ENCODE measurements at regions not wholly inside any gene's neighbourhood (a gene's known extent, or its start where the extent isn't known, plus 50 kb on each side); places are given as distances from the start of the nearest gene placed in this dataset.

DNA sequence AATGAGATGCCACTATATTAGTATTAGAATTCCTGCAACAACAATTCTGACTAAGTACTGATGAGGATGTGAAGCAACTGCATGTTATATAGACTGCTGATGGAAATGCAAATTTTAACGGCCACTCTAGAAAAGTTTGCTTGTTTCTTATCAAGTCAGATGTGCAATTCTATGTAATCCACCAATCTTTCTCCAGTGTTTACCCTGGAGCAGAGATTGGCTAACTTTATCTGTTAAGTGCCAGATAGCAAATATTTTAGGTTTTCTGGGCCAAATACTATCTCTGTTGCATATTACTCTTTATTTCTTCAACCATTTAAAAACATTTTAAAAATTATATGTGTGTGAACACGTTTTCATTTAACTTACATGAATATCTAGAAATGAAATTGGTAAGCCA lies 586.9 kb downstream of the FAM181B start:
- TF ChIP-seq, protein P1, sequence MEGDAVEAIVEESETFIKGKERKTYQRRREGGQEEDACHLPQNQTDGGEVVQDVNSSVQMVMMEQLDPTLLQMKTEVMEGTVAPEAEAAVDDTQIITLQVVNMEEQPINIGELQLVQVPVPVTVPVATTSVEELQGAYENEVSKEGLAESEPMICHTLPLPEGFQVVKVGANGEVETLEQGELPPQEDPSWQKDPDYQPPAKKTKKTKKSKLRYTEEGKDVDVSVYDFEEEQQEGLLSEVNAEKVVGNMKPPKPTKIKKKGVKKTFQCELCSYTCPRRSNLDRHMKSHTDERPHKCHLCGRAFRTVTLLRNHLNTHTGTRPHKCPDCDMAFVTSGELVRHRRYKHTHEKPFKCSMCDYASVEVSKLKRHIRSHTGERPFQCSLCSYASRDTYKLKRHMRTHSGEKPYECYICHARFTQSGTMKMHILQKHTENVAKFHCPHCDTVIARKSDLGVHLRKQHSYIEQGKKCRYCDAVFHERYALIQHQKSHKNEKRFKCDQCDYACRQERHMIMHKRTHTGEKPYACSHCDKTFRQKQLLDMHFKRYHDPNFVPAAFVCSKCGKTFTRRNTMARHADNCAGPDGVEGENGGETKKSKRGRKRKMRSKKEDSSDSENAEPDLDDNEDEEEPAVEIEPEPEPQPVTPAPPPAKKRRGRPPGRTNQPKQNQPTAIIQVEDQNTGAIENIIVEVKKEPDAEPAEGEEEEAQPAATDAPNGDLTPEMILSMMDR (IDR thresholded peaks at IDR 0.05; ENCODE audit: low read length): no peak
- no peak for TF ChIP-seq EZH2 (IDR thresholded peaks at IDR 0.05; ENCODE audit: borderline replicate concordance, low read length)

Measured in OCI-LY1 (cell line).